Choroid plexus epithelial cell (primary cell): ENCODE measurements at regions not wholly inside any gene's neighbourhood (a gene's known extent, or its start where the extent isn't known, plus 50 kb on each side); places are given as distances from the start of the nearest gene placed in this dataset.

Experiments used
- DNase-seq: peaks from one replicate; pipeline ENCODE4 v3.0.0-alpha.2; 2010; ENCODE audit warnings: low read depth
- H3K4me3 ChIP-seq: 2 replicates; pipeline ENCODE4 v1.5.1; 2011; ENCODE audit warnings: low read depth, mild to moderate bottlenecking, control low read depth, low read length, moderate library complexity
- TF ChIP-seq, protein P1 (sequence below): conservative IDR thresholded peaks from 2 replicates; pipeline ENCODE4 v1.5.1; 2011; ENCODE audit warnings: low read depth, mild to moderate bottlenecking, control low read depth, inconsistent platforms, low read length, moderate library complexity

DNA sequence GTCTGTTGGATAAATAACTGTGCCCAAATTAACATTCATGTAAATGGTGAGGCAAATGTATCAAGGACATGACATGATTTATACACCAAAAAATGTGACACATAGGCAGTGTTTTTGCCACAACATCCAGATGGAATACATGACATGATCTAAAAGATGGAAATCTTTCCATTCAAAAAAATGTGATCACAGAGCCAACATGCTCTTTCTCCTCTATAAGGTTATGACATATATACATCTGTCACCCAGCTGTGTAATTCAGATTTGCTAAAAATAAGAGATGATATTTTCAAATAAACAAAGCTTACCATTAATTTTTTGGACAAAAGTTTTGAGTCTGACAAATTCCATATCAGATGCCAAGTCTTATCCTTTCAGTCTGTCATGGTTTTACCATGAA, 95.5 kb upstream of the COL3A1 start:
- DNase-seq, result no peak
- TF ChIP-seq, protein P1, sequence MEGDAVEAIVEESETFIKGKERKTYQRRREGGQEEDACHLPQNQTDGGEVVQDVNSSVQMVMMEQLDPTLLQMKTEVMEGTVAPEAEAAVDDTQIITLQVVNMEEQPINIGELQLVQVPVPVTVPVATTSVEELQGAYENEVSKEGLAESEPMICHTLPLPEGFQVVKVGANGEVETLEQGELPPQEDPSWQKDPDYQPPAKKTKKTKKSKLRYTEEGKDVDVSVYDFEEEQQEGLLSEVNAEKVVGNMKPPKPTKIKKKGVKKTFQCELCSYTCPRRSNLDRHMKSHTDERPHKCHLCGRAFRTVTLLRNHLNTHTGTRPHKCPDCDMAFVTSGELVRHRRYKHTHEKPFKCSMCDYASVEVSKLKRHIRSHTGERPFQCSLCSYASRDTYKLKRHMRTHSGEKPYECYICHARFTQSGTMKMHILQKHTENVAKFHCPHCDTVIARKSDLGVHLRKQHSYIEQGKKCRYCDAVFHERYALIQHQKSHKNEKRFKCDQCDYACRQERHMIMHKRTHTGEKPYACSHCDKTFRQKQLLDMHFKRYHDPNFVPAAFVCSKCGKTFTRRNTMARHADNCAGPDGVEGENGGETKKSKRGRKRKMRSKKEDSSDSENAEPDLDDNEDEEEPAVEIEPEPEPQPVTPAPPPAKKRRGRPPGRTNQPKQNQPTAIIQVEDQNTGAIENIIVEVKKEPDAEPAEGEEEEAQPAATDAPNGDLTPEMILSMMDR, result no peak
- no peak overlapping the region for H3K4me3 ChIP-seq

DNA sequence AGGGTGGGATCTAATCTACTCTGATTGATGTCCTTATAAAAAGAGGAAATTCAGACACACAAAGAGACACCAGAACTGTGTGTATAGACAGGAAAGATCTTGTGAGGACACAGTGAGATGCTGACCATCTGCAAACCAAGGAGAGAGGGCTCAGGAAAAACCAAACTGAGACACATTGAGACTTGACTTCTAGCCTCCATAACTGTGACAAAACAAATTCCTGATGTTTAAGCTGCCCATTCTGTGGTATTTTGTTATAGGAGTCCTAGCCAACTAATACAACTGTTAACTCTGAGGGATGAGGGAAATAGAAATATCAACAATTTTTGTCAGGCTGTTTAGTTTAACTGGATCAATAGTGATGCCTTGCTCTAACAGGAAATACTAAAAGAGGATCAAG, 93.4 kb upstream of the COL3A1 start:
- DNase-seq, result no peak
- TF ChIP-seq, protein P1, result no peak
- no peak overlapping the region for H3K4me3 ChIP-seq

DNA sequence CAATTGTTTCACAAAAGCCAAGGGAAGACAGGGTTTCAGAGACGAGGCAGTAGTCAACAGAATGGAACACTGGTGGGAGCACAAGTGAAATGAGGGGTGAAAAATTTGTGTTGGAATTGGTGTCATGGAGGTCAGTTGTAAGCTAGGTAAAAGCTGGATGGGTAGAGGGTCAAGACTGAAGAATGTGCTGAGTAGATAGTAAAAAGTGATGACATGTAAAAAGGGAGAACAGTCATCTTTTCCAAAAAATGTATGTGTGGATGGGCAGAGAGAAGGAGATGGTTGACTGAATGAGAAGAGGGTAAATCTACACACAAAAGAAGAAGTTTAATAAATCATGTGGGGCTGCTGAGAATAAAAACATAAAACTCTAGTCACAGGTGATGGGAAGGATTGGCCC, 92.7 kb upstream of the COL3A1 start:
- no peak for DNase-seq
- TF ChIP-seq, protein P1, result no peak
- H3K4me3 ChIP-seq, result no peak overlapping the region

DNA sequence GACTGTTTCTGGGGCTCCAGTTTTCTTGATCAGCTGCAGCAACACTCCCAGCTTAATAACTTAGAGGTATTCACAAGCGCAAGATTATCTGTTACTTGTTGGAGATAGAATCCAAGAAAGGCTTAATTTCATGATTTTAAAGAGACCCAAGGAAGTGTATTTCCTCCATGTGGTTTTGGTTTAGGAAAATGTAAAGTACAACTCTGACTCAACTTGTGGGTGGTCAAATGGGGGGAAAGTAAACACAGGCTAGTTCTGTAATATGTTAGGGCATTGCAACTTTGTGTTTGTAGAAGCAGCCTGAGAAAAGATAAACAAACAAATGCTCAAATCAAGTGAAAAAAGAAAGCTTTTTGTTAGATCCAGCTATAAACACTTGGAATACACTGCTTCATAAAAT, 90.1 kb upstream of the COL3A1 start:
- TF ChIP-seq, protein P1, result no peak
- no peak overlapping the region for H3K4me3 ChIP-seq
- DNase-seq, result peak; percentile 65

DNA sequence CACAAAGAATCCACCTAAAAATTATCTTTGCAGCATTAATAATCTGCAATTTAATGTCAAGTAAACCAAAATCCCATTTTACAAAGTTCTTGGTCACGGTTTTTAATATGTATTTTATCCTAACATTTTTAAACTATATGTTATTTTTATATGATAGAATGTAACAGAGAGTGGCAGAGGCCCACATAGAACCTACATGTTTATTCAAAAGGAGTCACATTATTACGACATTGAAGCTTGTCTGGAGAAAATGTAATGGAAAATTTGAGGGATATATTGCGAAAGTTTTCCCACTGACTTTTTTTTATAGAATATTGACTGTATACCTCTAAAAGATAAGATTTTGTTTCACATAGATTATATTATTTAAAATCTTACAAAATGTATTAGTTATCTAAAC, 89.7 kb upstream of the COL3A1 start:
- TF ChIP-seq, protein P1, result no peak
- peak; percentile 62 for DNase-seq
- H3K4me3 ChIP-seq, result no peak overlapping the region

DNA sequence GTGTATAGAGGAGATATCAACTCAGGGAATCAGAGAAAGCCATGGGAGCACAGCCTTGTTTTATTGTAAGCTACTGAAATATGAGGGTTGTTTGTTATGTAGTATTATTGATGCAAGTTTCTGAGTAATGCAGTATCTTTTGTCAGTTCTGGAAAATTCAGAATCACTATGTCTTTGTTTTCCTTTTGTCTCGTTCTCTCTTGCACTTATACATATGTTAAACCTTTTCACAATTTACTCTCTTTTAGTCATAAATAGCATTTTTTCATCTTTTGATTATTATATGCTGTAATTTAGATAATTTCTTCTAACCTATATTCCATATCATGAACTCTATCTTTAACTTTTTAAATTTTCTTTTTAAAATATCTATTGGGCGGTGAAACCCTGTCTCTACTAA, 85.0 kb upstream of the COL3A1 start:
- H3K4me3 ChIP-seq, result no peak overlapping the region
- no peak for DNase-seq
- TF ChIP-seq, protein P1, result no peak

DNA sequence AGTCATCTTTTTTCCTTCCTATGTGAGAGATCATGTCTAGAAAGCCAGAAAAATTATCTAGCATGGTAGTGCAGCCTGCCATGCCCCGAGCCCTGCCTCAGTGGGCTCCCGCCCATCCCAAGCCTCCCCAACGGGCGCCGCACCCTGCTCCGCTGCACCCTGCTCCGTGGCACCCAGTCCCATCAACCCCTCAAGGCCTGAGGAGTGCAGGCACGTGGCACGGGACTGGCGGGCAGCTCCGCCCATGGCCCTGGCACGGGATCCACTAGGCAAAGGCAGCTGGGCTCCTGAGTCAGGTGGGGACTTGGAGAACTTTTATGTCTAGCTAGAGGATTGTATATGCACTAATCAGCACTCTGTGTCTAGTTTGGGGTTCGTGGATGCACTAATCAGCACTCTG, 83.4 kb upstream of the COL3A1 start:
- TF ChIP-seq, protein P1, result no peak
- H3K4me3 ChIP-seq, result no peak overlapping the region
- DNase-seq, result no peak
